ENCODE measurements at regions not wholly inside any gene's neighbourhood (a gene's known extent, or its start where the extent isn't known, plus 50 kb on each side); places are given as distances from the start of the nearest gene placed in this dataset.

DNA sequence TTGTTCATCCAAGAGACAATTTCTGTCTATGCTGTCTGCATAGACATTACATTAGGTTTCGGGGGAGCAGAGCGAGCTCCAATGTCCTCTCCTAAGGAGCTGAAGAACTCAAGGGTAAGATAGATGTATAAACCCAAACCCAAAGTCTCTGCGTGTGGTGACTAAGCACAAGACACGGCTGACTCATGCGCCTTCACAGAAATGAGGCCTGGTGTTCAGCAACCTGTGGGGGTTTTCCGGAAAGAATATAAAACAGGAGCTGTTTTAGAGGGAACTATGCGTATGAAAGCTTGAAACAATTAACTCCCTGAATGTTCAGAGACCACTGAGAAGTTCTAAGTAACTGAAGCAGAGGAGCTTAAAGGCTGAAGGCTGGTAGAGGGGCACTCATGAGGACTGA lies 154.7 kb downstream of the SOX11 start:
- no peak overlapping the region for H3K27ac Mint-ChIP-seq
- no peaks in the 10 kb centered on the region for H3K4me1 Mint-ChIP-seq
- DNase-seq (ENCODE audit: low spot score) (no peak), ATAC-seq (no peak)
- POLR2A ChIA-PET: no interaction called here
- peaks cover 78% of the 10 kb centered on the region for H3K9me3 Mint-ChIP-seq
- H3K27me3 Mint-ChIP-seq (ENCODE audit: low read depth): peaks cover 8% of the 10 kb centered on the region
- no peak overlapping the region for H3K4me3 Mint-ChIP-seq
- H3K36me3 Mint-ChIP-seq: peaks cover 58% of the 10 kb centered on the region
- TF ChIP-seq GRHL2 (CRISPR knock-in tag; IDR thresholded peaks at IDR 0.05; ENCODE audit: insufficient replicate concordance, severe bottlenecking): no peak
- TF ChIP-seq ZNF423 (CRISPR knock-in tag; IDR thresholded peaks at IDR 0.05): no peak
- CTCF ChIA-PET: no interaction called here

DNA sequence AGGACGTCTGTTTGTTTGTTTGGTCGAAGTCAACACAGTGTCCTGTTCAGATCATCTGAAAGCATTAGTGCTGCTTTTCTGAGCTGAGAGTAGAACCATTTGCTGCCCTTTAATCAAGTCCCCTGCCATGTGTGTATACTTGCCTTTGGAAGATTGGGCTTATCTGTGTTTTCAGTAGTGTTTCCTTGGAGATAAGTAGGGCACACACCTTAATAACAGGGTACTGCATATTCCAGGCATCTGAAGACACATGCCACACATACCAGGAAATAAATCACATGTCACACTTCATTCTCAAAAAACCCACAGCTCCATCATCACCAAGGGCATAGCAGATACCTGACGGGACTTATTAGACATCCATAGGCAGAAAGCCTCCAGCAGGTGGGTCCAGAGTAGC lies 157.4 kb downstream of the SOX11 start:
- H3K36me3 Mint-ChIP-seq: peaks cover 58% of the 10 kb centered on the region

DNA sequence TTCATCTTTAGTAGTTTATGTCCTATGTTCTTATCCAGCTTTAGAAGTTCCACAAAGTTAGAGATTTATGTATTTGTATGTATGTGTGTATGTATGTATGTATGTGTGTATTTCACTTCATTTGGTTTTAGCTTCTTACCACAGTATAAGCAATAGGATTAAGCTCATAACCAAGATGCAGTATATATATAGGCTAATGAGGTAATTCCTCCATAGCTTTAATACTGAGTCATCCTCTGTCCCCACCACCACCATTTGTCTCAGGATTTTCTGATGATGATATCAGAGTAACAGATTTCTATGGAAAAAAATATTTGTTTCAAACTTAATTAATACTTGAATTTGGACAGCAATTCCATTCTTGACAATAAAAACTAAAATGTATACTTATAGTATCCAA lies 159.2 kb downstream of the SOX11 start:
- Mint-ChIP-seq H3K27ac (no peak overlapping the region), H3K4me3 (no peak overlapping the region), H3K9me3 (peaks cover 81% of the 10 kb centered on the region), H3K36me3 (peaks cover 56% of the 10 kb centered on the region), H3K4me1 (no peaks in the 10 kb centered on the region), H3K27me3 (ENCODE audit: low read depth) (peaks cover 13% of the 10 kb centered on the region)
- DNase-seq (ENCODE audit: low spot score): no peak
- ATAC-seq: no peak
- CTCF ChIA-PET: no interaction called here
- POLR2A ChIA-PET: no interaction called here
- TF ChIP-seq MXD4 (CRISPR knock-in tag; IDR thresholded peaks at IDR 0.05; ENCODE audit: borderline replicate concordance): no peak
- TF ChIP-seq, protein P1, sequence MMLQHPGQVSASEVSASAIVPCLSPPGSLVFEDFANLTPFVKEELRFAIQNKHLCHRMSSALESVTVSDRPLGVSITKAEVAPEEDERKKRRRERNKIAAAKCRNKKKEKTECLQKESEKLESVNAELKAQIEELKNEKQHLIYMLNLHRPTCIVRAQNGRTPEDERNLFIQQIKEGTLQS (CRISPR knock-in tag; conservative IDR thresholded peaks at IDR 0.05): no peak
- TF ChIP-seq TEAD1 (CRISPR knock-in tag; IDR thresholded peaks at IDR 0.05): no peak
- TF ChIP-seq ATF1 (CRISPR knock-in tag; IDR thresholded peaks at IDR 0.05): no peak
- TF ChIP-seq TEAD4 (CRISPR knock-in tag; IDR thresholded peaks at IDR 0.05): no peak
- TF ChIP-seq ZNF121 (CRISPR knock-in tag; IDR thresholded peaks at IDR 0.05): no peak
- no peak for TF ChIP-seq RELA (CRISPR knock-in tag; IDR thresholded peaks at IDR 0.05; ENCODE audit: borderline replicate concordance)
- TF ChIP-seq, protein P2, sequence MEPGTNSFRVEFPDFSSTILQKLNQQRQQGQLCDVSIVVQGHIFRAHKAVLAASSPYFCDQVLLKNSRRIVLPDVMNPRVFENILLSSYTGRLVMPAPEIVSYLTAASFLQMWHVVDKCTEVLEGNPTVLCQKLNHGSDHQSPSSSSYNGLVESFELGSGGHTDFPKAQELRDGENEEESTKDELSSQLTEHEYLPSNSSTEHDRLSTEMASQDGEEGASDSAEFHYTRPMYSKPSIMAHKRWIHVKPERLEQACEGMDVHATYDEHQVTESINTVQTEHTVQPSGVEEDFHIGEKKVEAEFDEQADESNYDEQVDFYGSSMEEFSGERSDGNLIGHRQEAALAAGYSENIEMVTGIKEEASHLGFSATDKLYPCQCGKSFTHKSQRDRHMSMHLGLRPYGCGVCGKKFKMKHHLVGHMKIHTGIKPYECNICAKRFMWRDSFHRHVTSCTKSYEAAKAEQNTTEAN (CRISPR knock-in tag; IDR thresholded peaks at IDR 0.05): no peak
- TF ChIP-seq, protein P3, sequence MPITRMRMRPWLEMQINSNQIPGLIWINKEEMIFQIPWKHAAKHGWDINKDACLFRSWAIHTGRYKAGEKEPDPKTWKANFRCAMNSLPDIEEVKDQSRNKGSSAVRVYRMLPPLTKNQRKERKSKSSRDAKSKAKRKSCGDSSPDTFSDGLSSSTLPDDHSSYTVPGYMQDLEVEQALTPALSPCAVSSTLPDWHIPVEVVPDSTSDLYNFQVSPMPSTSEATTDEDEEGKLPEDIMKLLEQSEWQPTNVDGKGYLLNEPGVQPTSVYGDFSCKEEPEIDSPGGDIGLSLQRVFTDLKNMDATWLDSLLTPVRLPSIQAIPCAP (CRISPR knock-in tag; IDR thresholded peaks at IDR 0.05): no peak
- no peak for TF ChIP-seq ZNF396 (CRISPR knock-in tag; IDR thresholded peaks at IDR 0.05; ENCODE audit: borderline replicate concordance)
- TF ChIP-seq, protein P4, sequence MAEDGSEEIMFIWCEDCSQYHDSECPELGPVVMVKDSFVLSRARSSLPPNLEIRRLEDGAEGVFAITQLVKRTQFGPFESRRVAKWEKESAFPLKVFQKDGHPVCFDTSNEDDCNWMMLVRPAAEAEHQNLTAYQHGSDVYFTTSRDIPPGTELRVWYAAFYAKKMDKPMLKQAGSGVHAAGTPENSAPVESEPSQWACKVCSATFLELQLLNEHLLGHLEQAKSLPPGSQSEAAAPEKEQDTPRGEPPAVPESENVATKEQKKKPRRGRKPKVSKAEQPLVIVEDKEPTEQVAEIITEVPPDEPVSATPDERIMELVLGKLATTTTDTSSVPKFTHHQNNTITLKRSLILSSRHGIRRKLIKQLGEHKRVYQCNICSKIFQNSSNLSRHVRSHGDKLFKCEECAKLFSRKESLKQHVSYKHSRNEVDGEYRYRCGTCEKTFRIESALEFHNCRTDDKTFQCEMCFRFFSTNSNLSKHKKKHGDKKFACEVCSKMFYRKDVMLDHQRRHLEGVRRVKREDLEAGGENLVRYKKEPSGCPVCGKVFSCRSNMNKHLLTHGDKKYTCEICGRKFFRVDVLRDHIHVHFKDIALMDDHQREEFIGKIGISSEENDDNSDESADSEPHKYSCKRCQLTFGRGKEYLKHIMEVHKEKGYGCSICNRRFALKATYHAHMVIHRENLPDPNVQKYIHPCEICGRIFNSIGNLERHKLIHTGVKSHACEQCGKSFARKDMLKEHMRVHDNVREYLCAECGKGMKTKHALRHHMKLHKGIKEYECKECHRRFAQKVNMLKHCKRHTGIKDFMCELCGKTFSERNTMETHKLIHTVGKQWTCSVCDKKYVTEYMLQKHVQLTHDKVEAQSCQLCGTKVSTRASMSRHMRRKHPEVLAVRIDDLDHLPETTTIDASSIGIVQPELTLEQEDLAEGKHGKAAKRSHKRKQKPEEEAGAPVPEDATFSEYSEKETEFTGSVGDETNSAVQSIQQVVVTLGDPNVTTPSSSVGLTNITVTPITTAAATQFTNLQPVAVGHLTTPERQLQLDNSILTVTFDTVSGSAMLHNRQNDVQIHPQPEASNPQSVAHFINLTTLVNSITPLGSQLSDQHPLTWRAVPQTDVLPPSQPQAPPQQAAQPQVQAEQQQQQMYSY (CRISPR knock-in tag; IDR thresholded peaks at IDR 0.05): no peak
- no peak for TF ChIP-seq NFE2L1 (CRISPR knock-in tag; IDR thresholded peaks at IDR 0.05)
- no peak for TF ChIP-seq ZNF232 (CRISPR knock-in tag; IDR thresholded peaks at IDR 0.05)
- TF ChIP-seq, protein P5, sequence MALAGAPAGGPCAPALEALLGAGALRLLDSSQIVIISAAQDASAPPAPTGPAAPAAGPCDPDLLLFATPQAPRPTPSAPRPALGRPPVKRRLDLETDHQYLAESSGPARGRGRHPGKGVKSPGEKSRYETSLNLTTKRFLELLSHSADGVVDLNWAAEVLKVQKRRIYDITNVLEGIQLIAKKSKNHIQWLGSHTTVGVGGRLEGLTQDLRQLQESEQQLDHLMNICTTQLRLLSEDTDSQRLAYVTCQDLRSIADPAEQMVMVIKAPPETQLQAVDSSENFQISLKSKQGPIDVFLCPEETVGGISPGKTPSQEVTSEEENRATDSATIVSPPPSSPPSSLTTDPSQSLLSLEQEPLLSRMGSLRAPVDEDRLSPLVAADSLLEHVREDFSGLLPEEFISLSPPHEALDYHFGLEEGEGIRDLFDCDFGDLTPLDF (CRISPR knock-in tag; IDR thresholded peaks at IDR 0.05): no peak
- TF ChIP-seq, protein P6, sequence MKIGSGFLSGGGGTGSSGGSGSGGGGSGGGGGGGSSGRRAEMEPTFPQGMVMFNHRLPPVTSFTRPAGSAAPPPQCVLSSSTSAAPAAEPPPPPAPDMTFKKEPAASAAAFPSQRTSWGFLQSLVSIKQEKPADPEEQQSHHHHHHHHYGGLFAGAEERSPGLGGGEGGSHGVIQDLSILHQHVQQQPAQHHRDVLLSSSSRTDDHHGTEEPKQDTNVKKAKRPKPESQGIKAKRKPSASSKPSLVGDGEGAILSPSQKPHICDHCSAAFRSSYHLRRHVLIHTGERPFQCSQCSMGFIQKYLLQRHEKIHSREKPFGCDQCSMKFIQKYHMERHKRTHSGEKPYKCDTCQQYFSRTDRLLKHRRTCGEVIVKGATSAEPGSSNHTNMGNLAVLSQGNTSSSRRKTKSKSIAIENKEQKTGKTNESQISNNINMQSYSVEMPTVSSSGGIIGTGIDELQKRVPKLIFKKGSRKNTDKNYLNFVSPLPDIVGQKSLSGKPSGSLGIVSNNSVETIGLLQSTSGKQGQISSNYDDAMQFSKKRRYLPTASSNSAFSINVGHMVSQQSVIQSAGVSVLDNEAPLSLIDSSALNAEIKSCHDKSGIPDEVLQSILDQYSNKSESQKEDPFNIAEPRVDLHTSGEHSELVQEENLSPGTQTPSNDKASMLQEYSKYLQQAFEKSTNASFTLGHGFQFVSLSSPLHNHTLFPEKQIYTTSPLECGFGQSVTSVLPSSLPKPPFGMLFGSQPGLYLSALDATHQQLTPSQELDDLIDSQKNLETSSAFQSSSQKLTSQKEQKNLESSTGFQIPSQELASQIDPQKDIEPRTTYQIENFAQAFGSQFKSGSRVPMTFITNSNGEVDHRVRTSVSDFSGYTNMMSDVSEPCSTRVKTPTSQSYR (CRISPR knock-in tag; IDR thresholded peaks at IDR 0.05): no peak
- no peak for TF ChIP-seq EMX1 (CRISPR knock-in tag; IDR thresholded peaks at IDR 0.05)

More for the DNA sequence above, 157.4 kb downstream of the SOX11 start:
- ATAC-seq: no peak
- peaks cover 80% of the 10 kb centered on the region for H3K9me3 Mint-ChIP-seq
- CTCF ChIA-PET: no interaction called here
- TF ChIP-seq, protein P7, sequence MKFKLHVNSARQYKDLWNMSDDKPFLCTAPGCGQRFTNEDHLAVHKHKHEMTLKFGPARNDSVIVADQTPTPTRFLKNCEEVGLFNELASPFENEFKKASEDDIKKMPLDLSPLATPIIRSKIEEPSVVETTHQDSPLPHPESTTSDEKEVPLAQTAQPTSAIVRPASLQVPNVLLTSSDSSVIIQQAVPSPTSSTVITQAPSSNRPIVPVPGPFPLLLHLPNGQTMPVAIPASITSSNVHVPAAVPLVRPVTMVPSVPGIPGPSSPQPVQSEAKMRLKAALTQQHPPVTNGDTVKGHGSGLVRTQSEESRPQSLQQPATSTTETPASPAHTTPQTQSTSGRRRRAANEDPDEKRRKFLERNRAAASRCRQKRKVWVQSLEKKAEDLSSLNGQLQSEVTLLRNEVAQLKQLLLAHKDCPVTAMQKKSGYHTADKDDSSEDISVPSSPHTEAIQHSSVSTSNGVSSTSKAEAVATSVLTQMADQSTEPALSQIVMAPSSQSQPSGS (CRISPR knock-in tag; IDR thresholded peaks at IDR 0.05; ENCODE audit: borderline replicate concordance, low read depth): no peak
- TF ChIP-seq, protein P8, sequence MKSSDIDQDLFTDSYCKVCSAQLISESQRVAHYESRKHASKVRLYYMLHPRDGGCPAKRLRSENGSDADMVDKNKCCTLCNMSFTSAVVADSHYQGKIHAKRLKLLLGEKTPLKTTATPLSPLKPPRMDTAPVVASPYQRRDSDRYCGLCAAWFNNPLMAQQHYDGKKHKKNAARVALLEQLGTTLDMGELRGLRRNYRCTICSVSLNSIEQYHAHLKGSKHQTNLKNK (CRISPR knock-in tag; IDR thresholded peaks at IDR 0.05): no peak
- no peak for TF ChIP-seq GABPB1 (CRISPR knock-in tag; IDR thresholded peaks at IDR 0.05)
- POLR2A ChIA-PET: no interaction called here
- no peak for DNase-seq (ENCODE audit: low spot score)
- no peak overlapping the region for H3K4me3 Mint-ChIP-seq
- peaks cover 5% of the 10 kb centered on the region for H3K27me3 Mint-ChIP-seq (ENCODE audit: low read depth)
- no peak overlapping the region for H3K27ac Mint-ChIP-seq
- no peaks in the 10 kb centered on the region for H3K4me1 Mint-ChIP-seq

All from WTC11 (cell line).